Activated naive CD8-positive, alpha-beta T cell treated with anti-CD3 and anti-CD28 coated beads, Interleukin-2, amount 10 ng/mL, durations not matched to agents 7 days and 5 days (primary cell): ENCODE measurements at regions not wholly inside any gene's neighbourhood (a gene's known extent, or its start where the extent isn't known, plus 50 kb on each side); places are given as distances from the start of the nearest gene placed in this dataset.

Experiments
- ATAC-seq: fragments of 150-1000 bp; cut with Tn5 transposase; one replicate; pipeline ENCODE4 v1.10.0; 2021; ENCODE audit warnings: low read depth, moderate library complexity
- POLR2A ChIA-PET: fragments of 350-600 bp; sonication (Branson Sonifier 250); formaldehyde crosslinking; loops from one replicate; lab custom pipeline; 2021; ENCODE audit warnings: antibody characterized with exemption; lab: Charles Lee
- DNase-seq: peaks from one replicate; pipeline ENCODE4 v3.0.0; 2021
- H3K27ac Mint-ChIP-seq: one replicate; pipeline ENCODE4 v1.8.0; 2022; ENCODE audit warnings: mild to moderate bottlenecking, mixed read lengths
- H3K27me3 Mint-ChIP-seq: one replicate; pipeline ENCODE4 v1.8.0; 2022; ENCODE audit warnings: mild to moderate bottlenecking, moderate library complexity, mixed read lengths
- H3K36me3 Mint-ChIP-seq: one replicate; pipeline ENCODE4 v1.8.0; 2021; ENCODE audit warnings: mild to moderate bottlenecking, mixed read lengths
- H3K4me1 Mint-ChIP-seq: one replicate; pipeline ENCODE4 v1.8.0; 2021; ENCODE audit warnings: mixed read lengths
- H3K4me3 Mint-ChIP-seq: one replicate; pipeline ENCODE4 v1.8.0; 2022; ENCODE audit warnings: mild to moderate bottlenecking, moderate library complexity, mixed read lengths
- H3K9me3 Mint-ChIP-seq: one replicate; pipeline ENCODE4 v1.8.0; 2021; ENCODE audit warnings: mixed read lengths

GRCh38 chr4:81580346-81580993 is 108.8 kb upstream of the RASGEF1B start:
- H3K9me3 Mint-ChIP-seq: peaks cover 2% of the 10 kb centered on the region
- H3K27me3 Mint-ChIP-seq: no peaks in the 10 kb centered on the region
- H3K27ac Mint-ChIP-seq: no peak overlapping the region
- no peaks in the 10 kb centered on the region for H3K4me1 Mint-ChIP-seq
- POLR2A ChIA-PET: interaction anchor here (1.6 kb wide), 1 partner anchor 108 kb away, joined by 5 read pairs; the partner anchor contains the start of gene RASGEF1B
- H3K36me3 Mint-ChIP-seq: no peaks in the 10 kb centered on the region
- ATAC-seq (no peak), DNase-seq (no peak)
- H3K4me3 Mint-ChIP-seq: no peak overlapping the region

GRCh38 chr4:81577392-81577791 is 105.7 kb upstream of the RASGEF1B start:
- ATAC-seq: no peak
- no peak for DNase-seq
- Mint-ChIP-seq H3K9me3 (peaks cover 3% of the 10 kb centered on the region), H3K36me3 (peaks cover 2% of the 10 kb centered on the region), H3K27me3 (no peaks in the 10 kb centered on the region), H3K4me1 (no peaks in the 10 kb centered on the region), H3K27ac (no peak overlapping the region), H3K4me3 (no peak overlapping the region)
- POLR2A ChIA-PET: no interaction called here

DNA sequence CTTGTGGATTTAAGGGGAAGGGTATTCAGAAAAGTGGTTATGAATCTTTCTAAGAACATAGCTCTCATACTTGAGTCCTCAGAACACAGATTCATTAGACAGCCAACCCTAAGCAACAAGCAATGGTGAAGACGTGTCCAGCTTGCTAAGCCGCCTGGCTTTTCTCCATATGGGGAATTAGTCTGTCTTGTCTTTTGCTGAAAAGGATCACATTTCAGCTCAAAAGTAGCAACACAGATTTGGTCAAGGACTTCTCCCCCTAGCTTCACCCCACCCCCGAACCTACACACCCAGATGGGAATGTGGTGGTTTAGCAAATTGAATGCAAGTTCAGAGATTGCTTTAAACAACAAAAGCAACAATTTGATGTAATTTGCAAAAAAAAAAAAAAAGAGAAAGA is 103.3 kb upstream of the RASGEF1B start:
- Mint-ChIP-seq H3K4me3 (no peak overlapping the region), H3K4me1 (no peaks in the 10 kb centered on the region), H3K27ac (no peak overlapping the region), H3K27me3 (no peaks in the 10 kb centered on the region), H3K9me3 (peaks cover 3% of the 10 kb centered on the region), H3K36me3 (peaks cover 2% of the 10 kb centered on the region)
- ATAC-seq (no peak), DNase-seq (no peak)
- POLR2A ChIA-PET: no interaction called here

- Mint-ChIP-seq H3K36me3 (peaks cover 2% of the 10 kb centered on the region), H3K27ac (no peak overlapping the region), H3K4me1 (no peaks in the 10 kb centered on the region), H3K27me3 (no peaks in the 10 kb centered on the region), H3K4me3 (no peak overlapping the region), H3K9me3 (peaks cover 1% of the 10 kb centered on the region)
- DNase-seq (no peak), ATAC-seq (no peak)
- POLR2A ChIA-PET: no interaction called here
These were observed 102.1 kb upstream of the RASGEF1B start for GRCh38 chr4:81573840-81574239.

DNA sequence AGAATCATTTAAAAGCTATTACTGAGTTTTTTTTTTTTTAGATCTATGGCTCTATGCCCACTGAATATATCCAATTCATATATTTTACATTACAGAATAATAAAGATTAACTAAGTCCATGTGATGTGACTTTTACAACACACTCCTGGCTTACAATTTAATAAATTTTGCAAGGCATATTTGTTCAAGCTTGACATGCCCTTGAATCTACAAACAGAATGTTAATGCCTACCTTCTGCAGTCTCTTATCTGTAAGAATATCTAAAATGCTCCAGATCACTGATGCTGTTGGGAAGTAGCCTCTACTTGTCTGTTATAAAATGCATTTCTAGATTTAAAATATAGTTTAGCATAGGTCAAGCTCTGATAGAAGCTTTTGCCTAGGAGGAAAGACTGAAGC is 100.7 kb upstream of the RASGEF1B start:
- H3K27ac Mint-ChIP-seq: no peak overlapping the region
- H3K4me3 Mint-ChIP-seq: no peak overlapping the region
- no peak for ATAC-seq
- POLR2A ChIA-PET: no interaction called here
- H3K36me3 Mint-ChIP-seq: peaks cover 2% of the 10 kb centered on the region
- no peaks in the 10 kb centered on the region for H3K27me3 Mint-ChIP-seq
- no peaks in the 10 kb centered on the region for H3K4me1 Mint-ChIP-seq
- peaks cover 1% of the 10 kb centered on the region for H3K9me3 Mint-ChIP-seq
- no peak for DNase-seq

DNA sequence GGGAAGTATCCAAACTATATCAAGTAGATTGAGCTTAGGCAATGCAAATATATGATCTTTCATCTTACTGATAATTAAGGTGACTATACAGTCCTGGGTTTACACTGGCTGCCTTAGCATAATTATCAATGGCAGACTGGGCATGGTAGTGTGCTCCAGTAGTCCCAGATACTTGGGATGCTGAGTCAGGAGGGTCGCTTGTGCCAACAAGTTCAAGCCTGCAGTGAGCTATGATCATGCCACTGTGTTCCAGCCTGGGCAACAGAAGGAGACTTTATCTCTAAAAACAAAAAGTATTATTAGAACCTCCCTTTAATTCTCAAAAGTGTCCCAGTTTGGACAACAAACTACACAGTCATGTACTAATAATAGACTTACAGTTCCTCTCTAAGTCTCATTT is 99.4 kb upstream of the RASGEF1B start:
- H3K4me3 Mint-ChIP-seq: no peak overlapping the region
- peaks cover 1% of the 10 kb centered on the region for H3K9me3 Mint-ChIP-seq
- no peak for DNase-seq
- no peaks in the 10 kb centered on the region for H3K27me3 Mint-ChIP-seq
- peaks cover 2% of the 10 kb centered on the region for H3K36me3 Mint-ChIP-seq
- no peak for ATAC-seq
- H3K4me1 Mint-ChIP-seq: no peaks in the 10 kb centered on the region
- POLR2A ChIA-PET: no interaction called here
- H3K27ac Mint-ChIP-seq: no peak overlapping the region

- H3K4me3 Mint-ChIP-seq: no peak overlapping the region
These were observed 94.5 kb upstream of the RASGEF1B start for GRCh38 chr4:81566161-81566591.

DNA sequence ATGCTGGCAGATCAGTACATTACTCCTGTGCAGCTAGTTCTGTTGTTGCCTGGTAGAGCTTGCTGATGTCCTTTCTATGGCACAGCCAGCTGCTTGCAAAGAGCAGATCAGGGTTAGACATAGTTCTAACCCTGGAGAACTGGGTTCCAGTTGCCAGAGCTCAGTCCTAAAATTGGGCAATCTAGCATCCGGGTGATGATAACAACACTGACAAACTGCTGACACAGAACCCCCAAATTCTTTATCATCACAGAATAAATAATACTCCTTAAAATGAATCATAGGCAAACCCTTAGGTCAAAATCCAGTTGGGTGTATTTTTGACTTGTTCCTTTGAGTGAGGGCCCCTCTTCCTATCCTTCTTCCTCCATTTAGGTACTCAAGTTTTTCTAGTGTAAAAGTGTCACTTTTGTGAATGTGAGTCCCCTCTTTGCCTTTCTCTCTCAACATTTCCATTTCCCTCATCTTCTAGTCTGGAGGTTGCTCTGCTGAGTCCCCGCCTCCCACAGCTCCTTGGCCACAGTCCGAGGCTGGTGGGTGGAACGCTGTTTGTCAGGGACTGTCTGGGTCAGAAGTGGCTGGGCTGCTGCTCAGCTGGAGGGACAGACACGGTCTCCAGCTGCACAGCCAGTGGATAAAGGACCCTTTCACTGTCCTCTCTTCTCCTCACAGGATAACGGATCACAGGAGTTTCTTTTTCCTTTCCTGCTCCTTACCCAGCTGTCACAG is 93.6 kb upstream of the RASGEF1B start:
- Mint-ChIP-seq H3K9me3 (peaks cover 1% of the 10 kb centered on the region), H3K27me3 (no peaks in the 10 kb centered on the region), H3K4me3 (no peak overlapping the region), H3K4me1 (peaks cover 11% of the 10 kb centered on the region), H3K36me3 (peaks cover 3% of the 10 kb centered on the region), H3K27ac (no peak overlapping the region)
- DNase-seq: no peak
- ATAC-seq: no peak
- POLR2A ChIA-PET: no interaction called here

More at GRCh38 chr4:81566161-81566591, 94.5 kb upstream of the RASGEF1B start:
- Mint-ChIP-seq H3K4me1 (peaks cover 9% of the 10 kb centered on the region), H3K27ac (no peak overlapping the region), H3K9me3 (peaks cover 1% of the 10 kb centered on the region), H3K27me3 (no peaks in the 10 kb centered on the region), H3K36me3 (no peaks in the 10 kb centered on the region)
- DNase-seq (no peak), ATAC-seq (no peak)
- POLR2A ChIA-PET: no interaction called here

DNA sequence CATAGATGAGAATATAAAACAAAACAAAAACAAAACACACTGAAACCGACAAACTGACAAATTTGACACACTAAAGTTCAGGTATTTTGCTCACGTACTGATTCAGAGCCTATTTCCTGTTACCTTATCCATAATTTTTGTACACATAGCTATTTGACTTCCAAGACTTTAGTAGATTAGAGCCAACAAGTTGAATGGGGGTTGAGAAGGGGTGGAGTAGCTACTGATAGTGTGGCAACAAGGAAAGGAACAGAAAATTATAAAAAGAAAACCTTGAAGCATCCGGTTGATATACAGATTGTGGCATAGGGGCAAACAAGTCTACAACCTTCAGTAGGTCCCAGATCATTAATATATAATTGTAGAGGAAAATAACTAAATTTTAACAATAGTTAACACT is 92.3 kb upstream of the RASGEF1B start:
- POLR2A ChIA-PET: no interaction called here
- no peak overlapping the region for H3K27ac Mint-ChIP-seq

GRCh38 chr4:81562093-81562492 is 90.4 kb upstream of the RASGEF1B start:
- Mint-ChIP-seq H3K4me1 (peaks cover 11% of the 10 kb centered on the region), H3K27me3 (no peaks in the 10 kb centered on the region), H3K4me3 (peak overlapping the region; percentile 50)

More for the DNA sequence above, 92.3 kb upstream of the RASGEF1B start:
- Mint-ChIP-seq H3K4me3 (no peak overlapping the region), H3K4me1 (peaks cover 11% of the 10 kb centered on the region), H3K36me3 (peaks cover 3% of the 10 kb centered on the region), H3K27me3 (no peaks in the 10 kb centered on the region), H3K9me3 (peaks cover 1% of the 10 kb centered on the region)
- no peak for ATAC-seq
- DNase-seq: no peak

GRCh38 chr4:81557306-81557705 is 85.6 kb upstream of the RASGEF1B start:
- ATAC-seq (no peak), DNase-seq (no peak)
- Mint-ChIP-seq H3K9me3 (peaks cover 5% of the 10 kb centered on the region), H3K36me3 (peaks cover 6% of the 10 kb centered on the region), H3K4me3 (no peak overlapping the region), H3K4me1 (peaks cover 17% of the 10 kb centered on the region), H3K27me3 (no peaks in the 10 kb centered on the region), H3K27ac (no peak overlapping the region)
- POLR2A ChIA-PET: no interaction called here

More at GRCh38 chr4:81562093-81562492, 90.4 kb upstream of the RASGEF1B start:
- Mint-ChIP-seq H3K9me3 (peaks cover 1% of the 10 kb centered on the region), H3K27ac (peak overlapping the region; percentile 81), H3K36me3 (peaks cover 3% of the 10 kb centered on the region)
- DNase-seq (no peak), ATAC-seq (peak; percentile 99)
- POLR2A ChIA-PET: interaction anchor here (0.8 to 1.5 kb wide), 4 partner anchors 68 to 92 kb away, joined by 3 to 9 read pairs (median 4); partner anchors contain the start of gene RASGEF1B

GRCh38 chr4:81555489-81555888 is 83.8 kb upstream of the RASGEF1B start:
- Mint-ChIP-seq H3K27me3 (no peaks in the 10 kb centered on the region), H3K4me1 (peaks cover 8% of the 10 kb centered on the region), H3K9me3 (peaks cover 5% of the 10 kb centered on the region), H3K36me3 (peaks cover 5% of the 10 kb centered on the region), H3K4me3 (peak overlapping the region; percentile 65), H3K27ac (peak overlapping the region; percentile 68)
- DNase-seq (no peak), ATAC-seq (peak; percentile 22)
- POLR2A ChIA-PET: no interaction called here

GRCh38 chr4:81552086-81552485 is 80.4 kb upstream of the RASGEF1B start:
- POLR2A ChIA-PET: no interaction called here
- H3K27me3 Mint-ChIP-seq: no peaks in the 10 kb centered on the region
- no peak overlapping the region for H3K27ac Mint-ChIP-seq
- peaks cover 5% of the 10 kb centered on the region for H3K9me3 Mint-ChIP-seq
- no peak for DNase-seq
- no peak for ATAC-seq
- H3K4me1 Mint-ChIP-seq: peaks cover 8% of the 10 kb centered on the region
- peaks cover 3% of the 10 kb centered on the region for H3K36me3 Mint-ChIP-seq
- H3K4me3 Mint-ChIP-seq: no peak overlapping the region

GRCh38 chr4:81550388-81550859 is 78.7 kb upstream of the RASGEF1B start:
- Mint-ChIP-seq H3K4me3 (no peak overlapping the region), H3K4me1 (peaks cover 4% of the 10 kb centered on the region), H3K9me3 (peaks cover 5% of the 10 kb centered on the region), H3K36me3 (peaks cover 4% of the 10 kb centered on the region), H3K27ac (no peak overlapping the region), H3K27me3 (no peaks in the 10 kb centered on the region)
- DNase-seq: no peak
- no peak for ATAC-seq
- POLR2A ChIA-PET: no interaction called here
